ENCODE measurements at regions not wholly inside any gene's neighbourhood (a gene's known extent, or its start where the extent isn't known, plus 50 kb on each side); places are given as distances from the start of the nearest gene placed in this dataset.

DNA sequence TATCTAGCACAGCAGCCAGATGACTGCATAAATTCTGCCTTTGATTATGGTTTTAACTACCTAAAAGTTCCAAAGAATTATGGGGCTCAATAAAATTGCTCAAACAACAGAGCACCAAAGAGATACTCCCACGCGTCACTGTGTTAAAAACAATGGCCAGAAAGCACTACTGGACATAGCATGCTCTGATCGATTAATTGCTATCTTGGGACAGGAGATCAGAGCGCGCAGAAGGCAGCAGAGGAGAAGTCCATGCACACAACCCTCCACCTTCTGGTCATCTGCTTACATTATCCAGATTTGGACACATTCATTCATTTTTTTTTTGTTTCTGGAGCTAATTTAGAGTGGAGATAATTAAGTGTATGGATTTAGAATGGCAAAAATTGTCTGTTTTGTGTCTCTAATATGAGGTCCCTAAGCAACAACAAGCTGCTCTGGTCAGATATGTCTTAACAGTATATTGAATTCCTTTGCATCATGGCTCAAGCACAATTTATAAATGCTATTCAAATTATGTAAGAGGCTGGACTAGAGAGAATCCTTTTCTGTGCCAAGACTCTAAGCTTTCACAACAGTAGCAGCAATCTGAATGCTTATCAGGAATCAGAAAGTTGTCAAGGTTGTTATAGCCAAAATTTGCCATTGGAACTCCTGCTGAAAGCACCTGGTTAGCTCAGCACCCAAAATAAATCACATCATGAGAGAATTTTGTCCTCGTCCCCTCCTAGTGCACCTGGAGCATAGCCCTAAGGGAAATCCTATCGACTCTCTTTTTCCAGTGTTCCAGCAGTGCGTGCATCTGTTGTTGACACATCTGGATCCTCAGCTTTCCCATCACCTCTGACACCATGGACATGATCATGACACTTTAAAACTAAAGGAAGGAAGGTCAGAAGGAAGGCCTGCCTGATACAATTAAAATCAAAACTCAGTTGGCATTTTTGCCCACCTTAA, 98.6 kb upstream of the HMHB1 start:
- Histone ChIP-seq H3K36me3 (no peaks in the 10 kb centered on the region), H3K9me3 (no peaks in the 10 kb centered on the region), H3K4me3 (no peak overlapping the region), H3K4me1 (peaks cover 0 to 4% of the 10 kb centered on the region in 2 donors), H3K27ac (no peak overlapping the region), H3K27me3 (no peaks in the 10 kb centered on the region)
- intact Hi-C loops (cut with DNase I; ENCODE audit: low total_unique reads), result no loop called here
- TF ChIP-seq POLR2A (IDR thresholded peaks at IDR 0.05), result no peak
- TF ChIP-seq, protein P1, sequence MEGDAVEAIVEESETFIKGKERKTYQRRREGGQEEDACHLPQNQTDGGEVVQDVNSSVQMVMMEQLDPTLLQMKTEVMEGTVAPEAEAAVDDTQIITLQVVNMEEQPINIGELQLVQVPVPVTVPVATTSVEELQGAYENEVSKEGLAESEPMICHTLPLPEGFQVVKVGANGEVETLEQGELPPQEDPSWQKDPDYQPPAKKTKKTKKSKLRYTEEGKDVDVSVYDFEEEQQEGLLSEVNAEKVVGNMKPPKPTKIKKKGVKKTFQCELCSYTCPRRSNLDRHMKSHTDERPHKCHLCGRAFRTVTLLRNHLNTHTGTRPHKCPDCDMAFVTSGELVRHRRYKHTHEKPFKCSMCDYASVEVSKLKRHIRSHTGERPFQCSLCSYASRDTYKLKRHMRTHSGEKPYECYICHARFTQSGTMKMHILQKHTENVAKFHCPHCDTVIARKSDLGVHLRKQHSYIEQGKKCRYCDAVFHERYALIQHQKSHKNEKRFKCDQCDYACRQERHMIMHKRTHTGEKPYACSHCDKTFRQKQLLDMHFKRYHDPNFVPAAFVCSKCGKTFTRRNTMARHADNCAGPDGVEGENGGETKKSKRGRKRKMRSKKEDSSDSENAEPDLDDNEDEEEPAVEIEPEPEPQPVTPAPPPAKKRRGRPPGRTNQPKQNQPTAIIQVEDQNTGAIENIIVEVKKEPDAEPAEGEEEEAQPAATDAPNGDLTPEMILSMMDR (IDR thresholded peaks at IDR 0.05), result no peak
- DNase-seq, result no peak

DNA sequence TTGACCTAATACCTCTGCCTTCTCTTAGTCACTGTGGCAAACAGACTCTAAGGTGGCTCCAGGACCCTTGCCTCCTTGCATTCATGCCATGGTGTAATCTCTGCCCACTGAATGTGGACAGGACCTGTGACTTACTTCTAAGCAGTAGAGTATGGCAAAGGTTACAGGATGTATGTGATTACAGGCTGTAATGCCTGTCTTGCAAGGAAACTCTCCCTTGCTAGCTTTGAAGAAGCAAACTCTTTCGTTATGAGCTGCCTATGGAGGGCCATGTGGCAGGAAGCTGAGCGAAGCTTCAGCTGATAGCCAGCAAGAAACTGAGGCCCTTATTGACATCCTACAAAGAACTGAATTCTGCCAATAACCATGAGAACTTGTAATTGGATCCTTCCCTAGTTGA, 103.3 kb upstream of the HMHB1 start:
- H3K36me3 ChIP-seq, result no peaks in the 10 kb centered on the region
- H3K27me3 ChIP-seq, result no peaks in the 10 kb centered on the region
- H3K9me3 ChIP-seq, result no peaks in the 10 kb centered on the region
- H3K27ac ChIP-seq, result no peak overlapping the region
- DNase-seq, result no peak
- no peak for TF ChIP-seq POLR2A (IDR thresholded peaks at IDR 0.05)
- TF ChIP-seq, protein P1 (IDR thresholded peaks at IDR 0.05), result no peak
- intact Hi-C loops (cut with DNase I; ENCODE audit: low total_unique reads), result no loop called here
- no peak overlapping the region for H3K4me3 ChIP-seq
- peaks cover 0 to 2% of the 10 kb centered on the region in 2 donors for H3K4me1 ChIP-seq

DNA sequence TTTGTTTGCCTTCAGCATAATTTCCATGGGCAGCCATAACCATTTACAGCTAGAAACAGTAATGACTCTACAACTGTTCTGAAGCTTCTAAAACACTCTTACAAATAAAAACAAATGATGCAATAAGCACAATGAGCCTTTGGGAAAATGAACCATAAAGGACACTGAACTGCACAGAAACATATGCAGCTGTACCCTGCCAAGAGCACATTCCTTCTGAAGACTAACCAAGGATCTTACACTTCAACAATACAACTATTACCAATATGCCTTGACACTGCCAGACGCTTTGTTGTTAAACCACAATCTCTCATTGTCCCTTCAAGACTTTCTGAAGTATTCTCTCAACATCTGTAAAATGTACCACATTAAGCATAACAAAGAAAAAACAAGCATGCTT, 104.2 kb upstream of the HMHB1 start:
- H3K36me3 ChIP-seq, result no peaks in the 10 kb centered on the region
- no peaks in the 10 kb centered on the region for H3K4me1 ChIP-seq
- no peak overlapping the region for H3K4me3 ChIP-seq
- no peak for DNase-seq
- no peaks in the 10 kb centered on the region for H3K9me3 ChIP-seq
- TF ChIP-seq, protein P1 (IDR thresholded peaks at IDR 0.05), result no peak
- TF ChIP-seq POLR2A (IDR thresholded peaks at IDR 0.05), result no peak
- H3K27ac ChIP-seq, result no peak overlapping the region
- H3K27me3 ChIP-seq, result no peaks in the 10 kb centered on the region
- intact Hi-C loops (cut with DNase I; ENCODE audit: low total_unique reads), result no loop called here

DNA sequence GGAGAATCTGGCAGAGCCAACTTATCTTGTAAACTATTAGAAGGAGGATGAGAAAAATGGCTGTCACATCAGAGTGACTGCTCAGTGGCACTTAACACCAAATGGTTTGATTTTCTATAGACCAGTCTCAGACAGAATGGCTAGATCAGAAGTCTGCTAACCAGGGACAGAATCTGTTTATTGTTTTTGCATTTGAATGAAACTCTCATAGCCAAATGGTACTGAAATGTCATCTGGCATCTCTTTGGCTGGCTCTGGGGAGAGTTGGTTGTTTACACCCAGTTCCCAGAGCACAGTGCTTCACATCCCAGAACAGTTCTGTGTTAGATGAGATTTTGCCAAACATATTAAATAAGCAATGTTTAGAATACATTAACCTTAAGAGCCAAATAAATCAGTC, 106.6 kb upstream of the HMHB1 start:
- Histone ChIP-seq H3K4me3 (no peak overlapping the region), H3K4me1 (no peaks in the 10 kb centered on the region), H3K27me3 (no peaks in the 10 kb centered on the region), H3K9me3 (no peaks in the 10 kb centered on the region), H3K36me3 (no peaks in the 10 kb centered on the region), H3K27ac (no peak overlapping the region)
- DNase-seq, result no peak
- intact Hi-C loops (cut with DNase I; ENCODE audit: low total_unique reads), result no loop called here
- TF ChIP-seq, protein P1 (IDR thresholded peaks at IDR 0.05), result no peak
- no peak for TF ChIP-seq POLR2A (IDR thresholded peaks at IDR 0.05)

DNA sequence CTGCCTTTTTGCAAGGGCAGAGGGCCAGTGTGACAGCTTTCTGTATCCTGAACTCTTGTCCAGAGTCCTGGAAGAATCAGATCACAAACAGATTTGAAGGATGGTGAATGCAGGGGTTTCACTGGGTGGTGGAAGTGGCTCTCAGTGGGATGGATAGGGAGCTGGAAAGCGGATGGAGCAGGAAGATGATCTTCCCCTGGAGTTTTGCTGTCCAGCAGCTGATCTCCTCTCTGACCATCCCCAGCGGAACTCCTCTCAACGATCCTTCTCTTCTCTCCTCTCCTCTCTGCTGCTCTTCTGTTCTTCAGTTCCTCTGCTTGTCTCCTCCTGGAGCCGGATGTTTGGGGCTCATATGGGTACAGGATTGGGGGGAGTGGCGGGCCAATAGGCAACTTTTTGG, 108.3 kb upstream of the HMHB1 start:
- TF ChIP-seq POLR2A (IDR thresholded peaks at IDR 0.05), result no peak
- TF ChIP-seq, protein P1 (IDR thresholded peaks at IDR 0.05), result no peak
- Histone ChIP-seq H3K4me1 (no peaks in the 10 kb centered on the region), H3K36me3 (no peaks in the 10 kb centered on the region), H3K9me3 (no peaks in the 10 kb centered on the region), H3K4me3 (no peak overlapping the region), H3K27me3 (no peaks in the 10 kb centered on the region), H3K27ac (no peak overlapping the region)
- intact Hi-C loops (cut with DNase I; ENCODE audit: low total_unique reads), result no loop called here
- no peak for DNase-seq

Measured in uterus (tissue), 3 donors.